Activated CD8-positive, alpha-beta memory T cell treated with anti-CD3 and anti-CD28 coated beads for 48 hours (primary cell): ENCODE measurements at regions not wholly inside any gene's neighbourhood (a gene's known extent, or its start where the extent isn't known, plus 50 kb on each side); places are given as distances from the start of the nearest gene placed in this dataset.

Experiments used
- DNase-seq, 3 experiments: peaks; one replicate each; pipeline ENCODE4 v3.0.0-alpha.2; 2020; ENCODE audit warnings: low read depth in 2 of 3, low spot score in 2 of 3

DNA sequence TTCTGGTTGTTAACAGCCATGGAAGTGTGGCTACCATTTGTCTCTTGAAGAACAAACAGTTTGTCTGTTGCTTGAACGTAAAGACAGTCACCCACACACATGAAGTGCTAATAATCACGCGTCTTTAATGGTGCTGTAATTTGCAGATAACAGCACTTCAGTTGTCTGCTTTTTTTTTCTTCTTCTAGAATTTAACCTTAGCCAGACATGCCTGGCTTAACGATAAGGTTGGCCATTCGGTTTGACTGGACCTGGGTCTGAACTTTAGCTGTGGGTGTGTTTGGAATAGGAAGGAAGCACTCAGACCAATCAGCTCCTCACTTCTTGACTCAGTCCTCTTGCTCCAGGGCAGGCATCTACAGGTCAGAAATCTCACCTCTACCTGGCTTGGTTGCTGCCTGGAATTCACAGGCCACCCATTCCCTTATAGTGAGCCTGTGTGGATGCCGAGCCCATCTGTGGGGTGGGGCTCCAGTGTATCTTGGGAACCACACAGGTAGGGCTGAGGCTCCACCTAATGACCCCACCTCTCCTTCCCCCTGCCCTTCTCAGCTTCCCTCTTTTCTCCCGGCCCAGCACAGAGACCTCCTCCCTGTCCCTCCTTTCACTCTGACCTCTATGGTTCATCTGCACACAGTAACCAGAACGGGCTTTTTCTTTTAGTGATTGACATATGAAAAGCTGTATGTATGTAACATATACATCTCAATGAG, 246.4 kb upstream of the PWP1 start:
- DNase-seq: no peak

DNA sequence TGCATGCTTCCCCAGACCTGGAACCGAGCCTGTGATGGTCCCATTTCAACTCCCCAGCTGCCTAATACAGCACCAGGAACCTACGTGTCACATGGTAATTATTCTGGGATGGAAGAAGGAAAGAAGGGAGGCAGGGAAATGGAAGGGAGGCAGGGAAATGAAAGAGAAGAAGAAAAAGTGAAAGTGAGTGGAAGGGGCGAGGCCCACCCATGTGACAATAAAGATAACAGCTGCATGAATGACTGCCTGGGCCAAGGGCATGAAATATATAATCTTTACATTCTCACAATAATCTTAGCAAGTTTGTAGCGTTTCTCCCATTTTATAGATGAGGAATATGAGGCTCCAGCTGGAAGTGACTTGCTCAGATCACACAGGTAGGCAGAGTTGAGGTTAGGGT, 245.0 kb upstream of the PWP1 start:
- no peak for DNase-seq

DNA sequence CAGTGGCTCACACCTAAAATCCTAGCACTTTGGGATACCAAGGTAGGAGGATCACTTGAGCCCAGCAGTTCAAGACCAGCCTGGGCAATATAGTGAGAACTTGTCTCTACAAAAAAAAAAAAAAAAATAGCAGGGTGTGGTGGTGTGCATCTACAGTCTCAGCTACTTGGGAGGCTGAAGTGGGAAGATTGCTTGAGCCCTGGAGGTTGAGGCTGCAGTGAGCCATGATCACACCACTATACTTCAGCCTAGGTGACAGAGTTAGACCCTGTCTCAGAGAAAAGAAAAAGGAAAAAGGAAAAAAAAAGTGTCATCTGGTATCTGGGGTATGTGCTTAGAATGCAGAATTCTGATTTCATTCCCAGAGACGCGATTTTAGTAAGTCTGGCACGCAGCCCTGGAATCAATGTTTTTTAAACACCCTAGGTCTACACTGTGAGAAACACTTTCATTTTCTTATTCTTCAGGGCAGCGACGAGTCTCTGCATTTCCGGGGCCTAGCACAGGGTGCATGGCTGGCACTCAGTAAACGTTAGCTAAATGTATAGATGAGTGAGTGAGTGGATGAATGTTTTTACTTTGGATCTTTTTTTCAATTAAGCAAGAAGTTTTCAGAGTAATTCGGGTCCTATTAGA, 243.8 kb upstream of the PWP1 start:
- DNase-seq: no peak

DNA sequence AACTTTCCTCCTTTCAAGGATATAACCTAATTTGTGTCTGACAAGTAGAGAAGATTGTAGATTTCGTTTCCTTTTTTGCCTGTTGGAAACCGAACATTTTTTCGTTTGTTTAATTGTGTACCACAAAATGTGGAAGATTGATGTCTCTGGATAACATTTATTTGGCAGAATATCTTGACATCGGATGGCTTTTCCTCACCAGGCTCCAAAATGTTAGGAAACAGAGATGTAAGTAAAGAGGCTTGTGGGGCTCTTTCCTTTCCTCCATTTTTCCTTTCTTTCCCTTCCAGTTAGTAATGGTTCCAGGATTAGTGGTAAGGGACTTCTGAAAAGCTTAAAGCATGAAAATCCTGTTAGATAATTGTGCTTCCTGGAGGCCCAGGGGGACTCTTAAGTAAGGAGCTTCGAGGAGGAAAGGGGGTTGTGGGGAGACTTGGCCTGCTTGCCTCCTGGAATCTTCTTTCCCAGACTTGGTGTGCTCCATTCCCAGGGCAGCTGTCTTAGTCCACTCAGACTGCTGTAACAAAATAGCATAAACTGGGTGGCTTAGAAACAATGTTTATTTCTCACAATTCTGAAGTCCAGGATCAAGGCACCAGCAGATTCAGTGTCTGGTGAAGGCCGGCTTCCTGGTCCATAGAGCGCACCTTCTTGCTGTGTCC, 243.1 kb upstream of the PWP1 start:
- no peak for DNase-seq

DNA sequence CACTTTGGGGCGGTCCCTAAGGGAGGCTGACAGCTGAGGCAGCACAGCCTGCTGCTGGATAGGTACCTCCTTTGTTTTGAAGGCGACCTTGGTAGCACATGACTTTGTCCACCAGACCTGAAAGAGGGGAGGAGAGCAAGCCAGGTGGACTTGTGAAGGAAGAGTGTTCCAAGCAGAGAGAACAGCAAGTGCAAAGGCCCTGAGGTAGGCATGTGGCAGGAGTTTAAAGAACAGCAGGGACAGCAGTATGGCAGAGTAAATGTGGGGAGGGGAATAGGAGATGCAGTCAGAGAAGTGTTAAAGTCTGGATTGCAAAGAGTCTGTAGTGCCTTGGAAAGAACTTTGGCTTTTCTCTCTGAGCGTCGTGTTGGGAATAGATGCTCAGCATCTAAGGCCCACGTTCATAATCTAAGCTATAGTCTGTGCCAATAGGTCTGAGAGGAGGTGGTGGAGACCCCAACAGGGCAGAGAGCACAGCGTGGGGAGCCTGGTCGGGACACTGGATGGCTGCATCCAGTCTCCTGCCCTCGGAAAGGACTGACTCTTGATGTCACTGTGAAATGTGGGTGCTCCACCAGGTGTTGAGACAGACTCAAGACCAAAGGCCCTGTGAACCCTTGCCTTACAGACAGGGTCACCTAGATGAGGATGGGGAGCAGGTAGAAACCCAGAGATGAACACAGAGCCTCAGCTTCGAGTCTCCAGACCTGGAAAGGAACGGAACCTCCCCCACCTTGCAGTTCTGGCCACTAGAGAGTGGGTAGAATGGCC, 242.1 kb upstream of the PWP1 start:
- DNase-seq: no peak

DNA sequence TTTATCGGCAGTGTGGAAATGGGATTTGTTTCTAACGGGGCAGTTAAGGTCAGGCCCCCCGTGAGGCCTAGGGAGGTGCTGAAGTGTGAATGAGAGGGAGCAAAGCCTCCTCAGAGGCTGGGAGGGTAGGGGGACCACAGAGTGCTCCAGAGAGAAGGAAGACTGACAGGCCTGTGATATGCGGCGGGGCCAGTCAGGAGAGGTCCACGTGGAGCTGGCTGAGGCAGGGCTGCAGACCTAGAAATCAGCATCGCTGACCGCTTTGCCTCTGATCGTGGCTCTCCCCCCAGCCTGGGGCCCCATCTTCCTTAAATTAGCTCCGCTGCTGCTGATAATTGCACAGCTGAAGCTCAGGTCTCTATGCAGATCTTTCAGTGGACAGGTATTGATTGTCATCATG, 240.8 kb upstream of the PWP1 start:
- no peak for DNase-seq

DNA sequence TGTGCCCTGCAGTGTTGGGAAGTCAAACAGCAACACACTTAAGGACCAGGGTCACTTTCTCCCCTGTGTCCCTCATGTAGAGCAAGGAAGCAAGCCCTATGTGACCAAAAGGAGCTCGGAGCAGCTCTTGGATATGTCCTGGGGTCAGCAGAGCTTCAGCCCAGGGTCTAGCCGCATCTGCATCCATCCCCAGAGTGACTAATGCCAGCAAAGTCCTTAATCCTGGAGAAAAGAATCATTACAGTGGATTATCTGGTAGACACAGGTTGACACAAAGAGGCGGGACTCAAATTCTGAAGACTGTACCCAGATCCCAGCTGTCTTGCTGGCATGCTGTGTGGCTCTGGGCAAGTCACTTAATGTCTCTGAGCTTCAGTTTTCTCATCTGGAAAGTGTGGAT, 239.1 kb upstream of the PWP1 start:
- DNase-seq: no peak

DNA sequence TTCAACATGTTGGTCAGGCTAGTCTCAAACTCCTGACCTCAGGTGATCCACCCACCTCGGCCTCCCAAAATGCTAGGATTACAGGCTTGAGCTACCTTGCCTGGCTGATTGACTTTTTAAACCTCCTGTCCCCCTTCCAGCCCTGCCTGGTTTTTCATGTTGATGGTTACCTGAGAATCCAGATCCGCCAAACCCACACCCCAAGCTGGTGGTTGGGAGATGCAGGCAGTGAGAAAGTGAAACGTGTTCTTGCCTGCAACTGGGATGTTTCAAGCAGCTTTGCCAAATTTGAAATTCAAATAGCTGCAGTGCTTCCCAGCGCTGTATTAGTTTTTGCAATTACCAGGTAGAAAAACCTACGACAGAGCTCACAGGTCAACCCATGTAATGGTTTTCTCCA, 238.3 kb upstream of the PWP1 start:
- no peak for DNase-seq

DNA sequence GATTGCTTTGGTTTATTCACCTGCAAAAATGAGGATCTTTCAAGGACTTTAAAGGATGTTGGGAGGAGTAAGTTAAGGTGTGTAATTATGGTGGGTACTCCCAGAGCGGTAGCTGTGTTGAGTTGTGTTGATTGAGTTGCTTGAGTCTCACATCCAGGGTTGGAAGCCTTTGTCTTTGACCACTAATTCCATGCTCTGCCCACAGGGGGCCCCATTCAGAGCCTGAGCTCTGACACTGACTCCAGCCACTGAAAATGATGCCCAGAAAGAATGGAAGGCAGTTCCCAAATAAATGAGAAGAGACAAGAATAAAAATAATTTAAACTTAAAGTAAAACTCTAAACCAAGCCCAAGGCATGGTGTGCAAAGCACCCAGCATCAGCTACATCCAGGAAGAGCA, 237.4 kb upstream of the PWP1 start:
- DNase-seq: no peak

DNA sequence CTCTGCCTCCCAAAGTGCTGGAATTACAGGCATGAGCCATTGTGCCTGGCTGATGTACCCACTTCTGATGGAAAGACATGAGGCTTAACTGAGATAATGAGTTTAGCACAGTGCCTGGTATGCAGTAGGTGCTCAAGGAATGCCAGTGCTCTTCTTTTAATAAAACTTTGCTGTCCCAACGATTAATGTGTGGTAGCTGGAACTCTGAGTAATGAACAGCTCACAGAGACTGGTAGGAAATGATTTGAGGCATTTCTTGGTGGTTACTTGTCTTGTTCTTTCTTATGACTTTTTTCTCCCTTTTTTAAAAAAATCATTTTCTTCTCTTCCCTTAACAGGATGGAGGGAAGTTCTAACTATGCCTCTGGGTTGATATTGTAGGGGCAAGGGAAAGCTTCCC, 235.7 kb upstream of the PWP1 start:
- no peak for DNase-seq

DNA sequence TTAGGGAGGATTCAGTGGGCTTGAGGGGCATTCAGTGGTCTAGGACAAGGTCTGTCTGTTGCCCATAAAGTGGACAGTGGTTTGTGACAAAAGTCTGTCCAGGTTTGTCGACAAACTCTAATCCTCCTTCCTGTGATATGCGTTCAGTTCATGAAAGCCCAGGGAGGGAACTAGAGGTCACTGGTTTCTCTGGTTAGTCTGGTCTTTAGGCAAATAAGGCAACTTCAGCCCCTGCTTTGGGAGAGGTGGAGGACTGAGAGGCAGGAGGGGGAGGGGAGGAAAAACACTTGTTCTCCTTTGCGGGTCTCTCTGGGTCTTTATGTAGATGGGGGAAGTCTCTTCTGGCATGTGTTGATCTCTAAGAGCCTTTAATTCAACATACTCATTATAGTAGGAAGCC, 235.1 kb upstream of the PWP1 start:
- DNase-seq: no peak

DNA sequence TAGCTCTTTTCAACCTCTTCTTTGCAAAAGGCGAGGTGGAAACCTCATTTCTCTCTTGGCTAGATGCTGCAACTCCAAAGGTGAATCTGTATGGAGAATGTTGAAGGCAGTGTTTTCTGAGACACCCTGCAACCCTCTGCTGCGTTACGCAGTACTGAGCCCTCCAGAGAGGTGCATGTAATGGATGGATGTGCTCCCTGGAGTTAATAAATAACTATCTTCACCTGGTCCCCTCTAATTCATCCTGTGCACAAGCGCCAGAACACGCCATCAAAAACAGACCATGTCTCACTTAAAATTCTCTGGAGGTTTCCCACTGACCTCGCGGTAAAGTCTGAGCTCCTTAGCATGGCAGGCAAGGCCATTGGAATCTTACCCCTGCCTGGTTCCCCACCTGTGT, 234.4 kb upstream of the PWP1 start:
- DNase-seq: no peak

DNA sequence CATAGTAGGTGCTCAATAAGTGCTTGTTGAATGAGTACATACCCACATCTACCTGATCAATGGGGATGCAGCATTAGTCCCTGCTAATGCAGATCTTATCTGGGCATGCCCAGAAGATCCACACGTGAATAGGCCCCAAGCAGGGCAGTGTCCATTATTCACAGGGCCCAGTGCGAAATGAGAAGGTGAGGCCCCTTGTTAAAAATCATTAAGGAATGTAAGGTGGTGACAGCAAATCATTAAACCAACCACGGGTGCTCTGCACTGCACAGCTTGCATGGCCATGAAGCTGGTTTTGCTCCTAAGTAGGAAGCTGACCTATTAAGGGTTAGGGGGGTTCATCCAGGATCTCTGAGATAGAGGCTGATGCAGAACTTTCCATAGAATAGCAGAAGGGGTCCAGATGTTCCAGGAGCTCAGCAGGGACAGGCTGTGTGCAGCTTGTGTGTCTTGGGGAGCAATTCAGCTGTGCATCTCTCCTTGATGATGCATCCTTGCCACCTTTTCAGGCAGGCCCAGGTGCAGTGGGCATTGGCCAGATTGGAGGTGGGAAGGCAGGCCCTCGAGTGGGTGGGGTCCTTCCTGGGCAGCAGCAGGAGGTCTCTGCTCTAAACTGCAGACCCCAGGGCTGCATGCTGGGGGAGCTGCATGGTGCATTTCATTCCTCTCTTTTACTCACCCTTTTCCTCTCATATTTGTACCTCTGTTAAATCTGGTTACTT, 231.3 kb upstream of the PWP1 start:
- no peak for DNase-seq

DNA sequence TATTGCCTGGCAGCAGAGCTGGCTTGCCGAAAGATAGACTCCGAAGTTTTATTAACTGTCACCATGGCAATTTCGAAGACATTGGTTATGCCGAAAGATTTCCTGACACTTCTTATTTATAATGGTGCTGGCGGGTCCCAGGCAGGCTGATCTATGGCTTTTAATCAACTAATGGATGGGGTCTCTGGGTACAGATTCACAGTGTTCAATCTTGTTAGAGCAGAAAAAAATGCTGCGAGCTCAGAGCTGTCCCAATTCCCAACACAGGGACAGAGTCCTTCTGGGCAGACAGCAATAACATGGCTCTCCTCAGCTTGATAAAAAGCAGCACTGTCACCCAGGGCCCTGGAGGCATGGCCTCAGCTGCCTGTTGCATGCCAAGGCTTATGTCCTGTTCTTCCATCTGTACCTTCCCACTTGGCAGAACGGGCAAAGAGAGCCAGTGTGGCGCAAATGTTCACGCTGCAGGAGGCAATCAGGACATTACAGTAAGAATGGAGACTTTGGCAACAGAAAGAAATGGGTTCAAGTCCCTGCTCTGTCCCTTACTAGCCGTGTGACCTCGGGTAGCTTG, 228.2 kb upstream of the PWP1 start:
- DNase-seq: no peak

DNA sequence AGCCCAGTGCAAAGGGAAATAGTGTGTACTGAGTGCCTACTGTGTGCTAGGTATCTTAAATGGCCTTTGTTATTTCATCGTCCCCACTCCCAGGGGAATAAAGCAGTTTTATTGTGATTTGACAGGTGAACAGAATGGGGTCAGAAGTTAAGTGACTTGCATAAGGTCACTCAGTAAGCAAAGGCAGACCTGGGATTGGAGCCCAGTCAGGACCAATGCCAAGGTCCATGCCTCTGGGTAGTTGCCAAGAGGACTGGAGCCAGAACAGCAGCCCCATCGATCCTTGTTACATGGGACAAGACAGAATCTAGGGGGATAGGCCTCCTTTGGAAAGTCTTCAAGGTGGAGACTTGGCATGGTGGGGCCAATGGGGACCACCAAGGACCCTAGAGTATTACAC, 227.4 kb upstream of the PWP1 start:
- DNase-seq: no peak

DNA sequence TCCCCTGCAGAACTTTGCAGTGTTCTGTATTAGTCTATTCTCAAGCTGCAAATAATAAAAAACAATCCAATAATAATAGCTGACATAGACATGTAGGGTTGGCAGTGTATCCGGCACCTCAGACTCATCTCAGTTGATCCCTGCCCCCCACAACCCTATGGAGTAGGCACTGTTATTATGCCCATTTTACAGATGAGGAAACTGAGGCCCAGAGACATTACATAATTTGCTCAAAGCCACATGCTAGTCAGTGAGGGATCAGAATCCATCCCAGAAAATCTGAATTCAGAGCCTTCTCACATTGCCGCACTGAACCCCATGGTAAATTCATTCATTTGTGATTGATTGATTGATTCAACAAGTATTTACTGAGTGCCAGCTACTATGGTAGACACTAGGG, 226.6 kb upstream of the PWP1 start:
- DNase-seq: no peak

DNA sequence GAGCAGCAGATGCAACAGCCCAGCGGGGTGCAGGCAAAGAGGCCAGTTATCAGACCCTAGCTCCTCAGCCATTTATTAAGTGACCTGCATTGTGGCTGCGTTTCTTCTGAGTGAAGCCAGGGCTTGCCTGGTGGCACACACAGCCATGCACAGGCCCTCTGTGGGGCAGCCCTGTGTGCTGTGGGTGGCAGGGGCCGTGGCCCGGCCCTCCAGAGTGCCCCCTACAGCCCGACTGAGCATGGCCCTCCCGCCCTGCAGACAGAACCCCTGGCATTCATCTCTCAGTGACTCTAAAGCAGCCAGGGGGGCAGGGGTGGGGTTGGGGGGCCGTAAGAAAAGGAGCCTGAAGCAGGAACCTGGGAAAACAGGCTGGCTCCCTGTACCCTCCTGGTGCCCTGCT, 226.0 kb upstream of the PWP1 start:
- no peak for DNase-seq

DNA sequence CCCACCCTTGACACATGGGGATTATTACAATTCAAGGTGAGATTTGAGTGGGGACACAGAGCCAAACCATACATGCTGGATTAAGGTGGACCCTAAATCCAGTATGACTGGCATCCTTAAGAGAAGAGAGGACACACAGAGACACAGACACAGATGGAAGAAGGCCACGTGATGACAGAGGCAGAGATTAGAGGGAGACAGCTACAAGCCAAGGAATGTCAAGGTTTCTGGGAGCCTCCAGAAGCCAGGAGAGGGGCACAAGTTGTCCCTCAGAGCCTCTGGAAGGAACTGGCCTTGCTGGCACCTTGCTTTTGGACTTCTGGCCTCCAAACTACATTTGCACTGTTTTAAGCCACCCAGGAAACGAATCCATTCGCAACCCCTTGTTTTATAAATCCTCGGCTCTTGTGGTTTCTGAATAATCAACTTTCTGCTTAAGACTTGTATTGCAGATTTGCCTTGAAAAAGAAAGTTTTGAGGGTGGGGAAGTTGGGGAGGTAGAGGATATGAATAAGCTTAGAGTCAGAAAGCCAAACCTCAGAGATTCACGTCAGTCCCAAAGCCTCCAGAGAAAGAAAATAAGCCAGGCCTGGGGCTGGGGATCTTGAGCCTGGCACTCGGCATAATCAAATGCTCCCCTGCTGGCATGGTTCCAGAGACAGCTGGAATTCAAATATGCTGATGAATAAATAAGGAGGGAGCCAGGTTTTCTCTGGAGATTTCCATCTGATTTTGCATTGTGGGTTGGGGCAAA, 224.2 kb upstream of the PWP1 start:
- no peak for DNase-seq

DNA sequence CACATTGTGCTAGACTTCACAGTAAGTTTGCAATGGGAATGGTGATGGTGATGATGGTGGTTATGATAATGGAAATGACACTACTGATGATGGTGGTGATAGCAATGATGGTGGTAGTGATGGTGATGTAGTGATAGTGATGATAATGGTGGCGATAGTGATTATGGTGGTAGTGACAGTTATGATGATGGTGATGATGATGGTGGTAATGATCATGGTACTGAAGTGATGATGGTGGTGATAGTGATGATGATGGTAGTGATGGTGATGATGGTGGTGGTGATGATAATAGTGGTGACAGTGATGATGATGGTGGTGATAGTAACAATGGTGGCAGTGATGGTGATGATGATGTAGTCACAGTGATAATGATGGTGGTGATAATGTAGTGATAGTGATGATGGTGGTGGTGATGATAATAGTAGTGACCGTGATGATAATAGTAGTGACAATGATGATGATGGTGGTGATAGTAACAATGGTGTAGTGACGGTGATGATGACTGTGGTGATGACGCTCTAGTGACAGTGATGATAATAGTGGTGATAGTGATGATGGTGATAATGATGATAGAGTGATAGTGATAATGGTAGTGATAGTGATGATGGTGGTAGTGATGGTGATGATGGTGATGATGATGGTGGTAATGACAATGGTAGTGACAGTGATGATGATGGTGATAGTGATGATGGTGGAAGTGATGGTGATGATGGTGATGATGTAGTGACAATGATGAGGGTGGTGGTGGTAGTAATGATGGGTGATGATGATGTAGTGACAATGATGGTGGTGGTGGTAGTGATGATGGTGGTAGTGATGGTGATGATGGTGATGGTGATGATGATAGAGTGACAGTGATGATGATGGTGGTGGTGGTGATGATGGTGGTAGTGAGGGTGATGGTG, 222.9 kb upstream of the PWP1 start:
- no peak for DNase-seq
